DOHH2 (cell line): ENCODE measurements at regions not wholly inside any gene's neighbourhood (a gene's known extent, or its start where the extent isn't known, plus 50 kb on each side); places are given as distances from the start of the nearest gene placed in this dataset.

Experiments
- EZH2phosphoT487 ChIP-seq: fragments of 200-600 bp; sonication (generic); IDR thresholded peaks from 2 replicates; pipeline ENCODE4 v1.6.1; 2017; ENCODE audit warnings: borderline replicate concordance, mild to moderate bottlenecking, antibody characterized with exemption, low read length, moderate library complexity, mixed read lengths
- TF ChIP-seq, protein P1 (sequence below): fragments of 200-600 bp; sonication (generic); IDR thresholded peaks from one replicate; pipeline ENCODE4 v1.5.1; 2014; ENCODE audit warnings: antibody characterized with exemption, mild to moderate bottlenecking, low read depth, low read length; ENCODE audit not compliant: poor library complexity, severe bottlenecking

- TF ChIP-seq, protein P1, sequence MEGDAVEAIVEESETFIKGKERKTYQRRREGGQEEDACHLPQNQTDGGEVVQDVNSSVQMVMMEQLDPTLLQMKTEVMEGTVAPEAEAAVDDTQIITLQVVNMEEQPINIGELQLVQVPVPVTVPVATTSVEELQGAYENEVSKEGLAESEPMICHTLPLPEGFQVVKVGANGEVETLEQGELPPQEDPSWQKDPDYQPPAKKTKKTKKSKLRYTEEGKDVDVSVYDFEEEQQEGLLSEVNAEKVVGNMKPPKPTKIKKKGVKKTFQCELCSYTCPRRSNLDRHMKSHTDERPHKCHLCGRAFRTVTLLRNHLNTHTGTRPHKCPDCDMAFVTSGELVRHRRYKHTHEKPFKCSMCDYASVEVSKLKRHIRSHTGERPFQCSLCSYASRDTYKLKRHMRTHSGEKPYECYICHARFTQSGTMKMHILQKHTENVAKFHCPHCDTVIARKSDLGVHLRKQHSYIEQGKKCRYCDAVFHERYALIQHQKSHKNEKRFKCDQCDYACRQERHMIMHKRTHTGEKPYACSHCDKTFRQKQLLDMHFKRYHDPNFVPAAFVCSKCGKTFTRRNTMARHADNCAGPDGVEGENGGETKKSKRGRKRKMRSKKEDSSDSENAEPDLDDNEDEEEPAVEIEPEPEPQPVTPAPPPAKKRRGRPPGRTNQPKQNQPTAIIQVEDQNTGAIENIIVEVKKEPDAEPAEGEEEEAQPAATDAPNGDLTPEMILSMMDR = no peak
- no peak for TF ChIP-seq EZH2phosphoT487
These were observed 221.3 kb downstream of the PLPP3 start for GRCh38 chr1:56357927-56358690.
